ENCODE measurements at regions not wholly inside any gene's neighbourhood (a gene's known extent, or its start where the extent isn't known, plus 50 kb on each side); places are given as distances from the start of the nearest gene placed in this dataset.

DNA sequence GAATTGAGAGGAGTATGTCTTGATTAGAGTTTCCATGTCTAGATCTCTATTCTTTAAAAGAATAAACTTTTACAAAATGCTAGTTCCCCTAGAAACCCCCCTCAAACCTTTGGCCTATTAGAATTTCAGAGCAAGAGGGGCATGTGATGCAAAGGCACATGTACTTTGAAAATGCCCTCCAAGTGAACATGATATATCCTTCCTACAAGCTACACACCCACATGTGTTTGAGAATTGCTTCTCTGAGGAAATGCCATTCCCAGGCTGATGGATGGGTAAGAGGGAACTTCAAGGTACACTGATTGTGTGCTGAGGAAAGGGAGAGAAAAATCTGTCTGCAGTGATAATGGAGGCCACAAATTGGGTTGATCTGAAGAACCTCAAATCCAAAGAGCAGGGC lies 59.5 kb upstream of the PSMA1 start:
- H3K4me2 ChIP-seq (ENCODE audit: insufficient read depth, low read length, poor library complexity, severe bottlenecking) = no peak overlapping the region
- no peaks in the 10 kb centered on the region for H3K27me3 ChIP-seq (ENCODE audit: control insufficient read depth in 3 of 3, insufficient read depth in 3 of 3, low read depth in 1 of 3, low read length in 3 of 3)

DNA sequence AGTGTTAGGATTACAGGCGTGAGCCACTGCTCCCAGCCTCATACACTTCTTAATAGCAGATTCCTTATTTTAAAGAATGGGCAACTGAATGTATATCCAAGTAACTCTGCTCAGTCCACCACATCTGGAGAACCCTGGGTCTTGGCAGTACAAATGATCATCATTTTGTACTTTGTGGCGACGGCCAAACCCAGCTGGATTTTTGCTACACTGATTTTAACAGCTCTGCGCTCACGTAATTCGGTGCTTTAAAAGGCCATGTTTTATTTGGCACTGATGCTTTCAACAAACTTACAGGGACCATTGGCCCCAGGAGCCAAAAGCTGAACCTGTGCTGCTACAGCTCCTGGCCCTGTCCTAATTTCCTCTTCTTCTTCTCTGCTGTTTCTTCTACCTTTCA lies 60.8 kb upstream of the PDE3B start:
- Histone ChIP-seq H3K23ac (ENCODE audit: low read depth, low read length, poor library complexity) (no peak overlapping the region), H2BK5ac (ENCODE audit: low read length) (no peak overlapping the region), H2BK12ac (ENCODE audit: low read length) (no peak overlapping the region), H2AK5ac (ENCODE audit: low read depth, low read length) (no peak overlapping the region), H3K4ac (ENCODE audit: low read length) (no peak overlapping the region), H2BK15ac (ENCODE audit: low read length) (no peak overlapping the region), H2BK120ac (ENCODE audit: low read depth, low read length) (no peak overlapping the region), H3K4me2 (ENCODE audit: insufficient read depth, low read length, poor library complexity, severe bottlenecking) (no peak overlapping the region), H3K4me1 (ENCODE audit: control insufficient read depth in 2 of 2, insufficient read depth in 1 of 2, low read depth in 1 of 2, low read length in 2 of 2) (no peaks in the 10 kb centered on the region), H3K27ac (replicated peaks; ENCODE audit: low read length) (no peak overlapping the region), H3K27me3 (ENCODE audit: control insufficient read depth in 3 of 3, insufficient read depth in 3 of 3, low read depth in 1 of 3, low read length in 3 of 3) (no peaks in the 10 kb centered on the region), H4K91ac (ENCODE audit: low read depth, low read length, poor library complexity) (no peak overlapping the region), H3K9ac (ENCODE audit: low read depth, low read length, poor library complexity) (no peak overlapping the region), H3K18ac (ENCODE audit: low read length) (no peak overlapping the region), H2AFZ (ENCODE audit: low read length) (no peak overlapping the region), H3K9me3 (replicated peaks in 1 of 2; ENCODE audit: control insufficient read depth in 2 of 2, insufficient read depth in 1 of 2, low read depth in 1 of 2, low read length in 2 of 2) (no peaks in the 10 kb centered on the region), H3K14ac (ENCODE audit: low read length) (no peak overlapping the region), H4K8ac (ENCODE audit: low read depth, low read length) (no peak overlapping the region), H3K4me3 (ENCODE audit: low read length in 2 of 2) (no peak overlapping the region), H3K79me1 (ENCODE audit: low read depth, low read length) (no peaks in the 10 kb centered on the region), H3K36me3 (replicated peaks in 1 of 2; ENCODE audit: control insufficient read depth in 2 of 2, insufficient read depth in 2 of 2, low read length in 2 of 2) (no peaks in the 10 kb centered on the region)
- WGBS, 2 donors (ENCODE audit: extremely low coverage in 2 of 2, insufficient read length in 2 of 2, insufficient replicate concordance in 1 of 2) = no CpG with 5 or more reads among the region's 6 CpGs
- DNase-seq (ENCODE audit: low spot score) = no peak

More for the DNA sequence above, 59.5 kb upstream of the PSMA1 start:
- Histone ChIP-seq H4K8ac (ENCODE audit: low read depth, low read length) (no peak overlapping the region), H2BK5ac (ENCODE audit: low read length) (no peak overlapping the region), H3K4me1 (ENCODE audit: control insufficient read depth in 2 of 2, insufficient read depth in 1 of 2, low read depth in 1 of 2, low read length in 2 of 2) (no peaks in the 10 kb centered on the region), H3K18ac (ENCODE audit: low read length) (no peak overlapping the region), H3K4ac (ENCODE audit: low read length) (no peak overlapping the region), H3K9ac (ENCODE audit: low read depth, low read length, poor library complexity) (no peak overlapping the region), H3K79me1 (ENCODE audit: low read depth, low read length) (no peaks in the 10 kb centered on the region), H2AFZ (ENCODE audit: low read length) (no peak overlapping the region), H3K36me3 (replicated peaks in 1 of 2; ENCODE audit: control insufficient read depth in 2 of 2, insufficient read depth in 2 of 2, low read length in 2 of 2) (no peaks in the 10 kb centered on the region), H3K14ac (ENCODE audit: low read length) (no peak overlapping the region), H2BK12ac (ENCODE audit: low read length) (no peak overlapping the region), H2AK5ac (ENCODE audit: low read depth, low read length) (no peak overlapping the region), H4K91ac (ENCODE audit: low read depth, low read length, poor library complexity) (no peak overlapping the region), H3K27ac (replicated peaks; ENCODE audit: low read length) (no peak overlapping the region), H2BK15ac (ENCODE audit: low read length) (no peak overlapping the region), H3K23ac (ENCODE audit: low read depth, low read length, poor library complexity) (no peak overlapping the region), H2BK120ac (ENCODE audit: low read depth, low read length) (no peak overlapping the region), H3K4me3 (ENCODE audit: low read length in 2 of 2) (no peak overlapping the region), H3K9me3 (replicated peaks in 1 of 2; ENCODE audit: control insufficient read depth in 2 of 2, insufficient read depth in 1 of 2, low read depth in 1 of 2, low read length in 2 of 2) (no peaks in the 10 kb centered on the region)
- no peak for DNase-seq (ENCODE audit: low spot score)

DNA sequence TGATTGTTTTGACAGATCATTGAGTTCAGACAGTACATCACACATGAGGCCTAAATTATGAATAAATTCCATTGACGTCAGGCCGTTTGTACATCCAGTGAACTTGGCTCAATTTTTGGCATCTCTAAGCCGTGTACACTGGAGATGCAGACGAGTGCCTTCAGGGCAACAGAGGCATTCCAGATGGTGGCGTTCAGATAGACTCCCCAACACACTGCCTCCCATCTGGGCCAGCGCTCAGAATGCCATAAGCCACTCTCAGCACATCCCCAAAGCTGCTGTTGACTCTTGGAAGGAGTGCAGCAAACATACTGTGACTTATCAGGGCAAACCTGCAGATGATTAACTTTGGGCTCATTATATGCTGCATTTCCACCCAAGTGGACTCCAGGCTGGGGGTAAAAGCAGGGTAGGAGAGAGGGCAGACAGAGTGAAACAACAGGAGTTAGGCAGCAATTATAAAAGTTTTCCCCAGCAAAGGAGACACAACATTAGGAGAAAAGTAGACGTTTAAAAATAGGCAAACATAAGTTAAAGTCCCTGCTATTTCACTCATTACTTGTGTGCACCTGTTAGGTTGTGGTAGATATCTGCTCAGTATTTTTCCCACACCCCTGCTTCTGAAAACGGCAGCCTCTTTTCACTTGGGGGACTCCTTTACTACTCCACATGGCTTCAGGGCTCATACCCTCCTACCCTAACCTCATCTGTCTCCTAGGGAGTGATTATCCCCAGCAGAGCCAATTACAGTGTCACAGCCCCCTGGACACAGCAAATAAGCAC lies 60.2 kb upstream of the PDE3B start:
- Histone ChIP-seq H2AFZ (ENCODE audit: low read length) (no peak overlapping the region), H3K23ac (ENCODE audit: low read depth, low read length, poor library complexity) (no peak overlapping the region), H3K4me1 (ENCODE audit: control insufficient read depth in 2 of 2, insufficient read depth in 1 of 2, low read depth in 1 of 2, low read length in 2 of 2) (no peaks in the 10 kb centered on the region), H2AK5ac (ENCODE audit: low read depth, low read length) (no peak overlapping the region), H3K4ac (ENCODE audit: low read length) (no peak overlapping the region), H3K79me1 (ENCODE audit: low read depth, low read length) (no peaks in the 10 kb centered on the region), H3K4me3 (ENCODE audit: low read length in 2 of 2) (no peak overlapping the region), H3K9me3 (replicated peaks in 1 of 2; ENCODE audit: control insufficient read depth in 2 of 2, insufficient read depth in 1 of 2, low read depth in 1 of 2, low read length in 2 of 2) (no peaks in the 10 kb centered on the region), H2BK120ac (ENCODE audit: low read depth, low read length) (no peak overlapping the region), H2BK5ac (ENCODE audit: low read length) (no peak overlapping the region), H3K27me3 (ENCODE audit: control insufficient read depth in 3 of 3, insufficient read depth in 3 of 3, low read depth in 1 of 3, low read length in 3 of 3) (no peaks in the 10 kb centered on the region), H3K4me2 (ENCODE audit: insufficient read depth, low read length, poor library complexity, severe bottlenecking) (no peak overlapping the region), H3K27ac (replicated peaks; ENCODE audit: low read length) (no peak overlapping the region), H3K9ac (ENCODE audit: low read depth, low read length, poor library complexity) (no peak overlapping the region), H4K8ac (ENCODE audit: low read depth, low read length) (no peak overlapping the region), H2BK15ac (ENCODE audit: low read length) (no peak overlapping the region), H2BK12ac (ENCODE audit: low read length) (no peak overlapping the region), H3K14ac (ENCODE audit: low read length) (no peak overlapping the region), H4K91ac (ENCODE audit: low read depth, low read length, poor library complexity) (no peak overlapping the region), H3K18ac (ENCODE audit: low read length) (no peak overlapping the region), H3K36me3 (replicated peaks in 1 of 2; ENCODE audit: control insufficient read depth in 2 of 2, insufficient read depth in 2 of 2, low read length in 2 of 2) (no peaks in the 10 kb centered on the region)
- DNase-seq (ENCODE audit: low spot score) = no peak
- WGBS, 2 donors (ENCODE audit: extremely low coverage in 2 of 2, insufficient read length in 2 of 2, insufficient replicate concordance in 1 of 2) = no CpG with 5 or more reads among the region's 8 CpGs

DNA sequence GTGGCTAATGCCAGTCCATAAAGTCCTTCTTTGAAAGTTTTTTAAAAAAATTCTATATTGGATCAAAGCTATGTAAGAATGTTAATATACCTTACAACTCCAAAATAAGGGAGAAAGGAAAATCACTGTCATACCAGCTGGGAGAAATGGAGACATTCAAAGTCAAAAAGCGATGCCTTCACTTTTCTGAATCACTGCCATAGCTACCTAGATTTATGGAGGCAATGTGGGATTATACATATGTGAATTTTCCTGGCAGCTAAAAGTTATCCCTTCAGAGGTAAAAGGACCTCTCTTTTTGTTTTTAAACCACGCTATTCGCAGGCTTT lies 59.6 kb upstream of the PDE3B start:
- H3K4ac ChIP-seq (ENCODE audit: low read length) = no peak overlapping the region
- H3K4me2 ChIP-seq (ENCODE audit: insufficient read depth, low read length, poor library complexity, severe bottlenecking) = no peak overlapping the region
- no peak overlapping the region for H4K91ac ChIP-seq (ENCODE audit: low read depth, low read length, poor library complexity)
- H3K4me3 ChIP-seq (ENCODE audit: low read length in 2 of 2) = no peak overlapping the region
- H2BK15ac ChIP-seq (ENCODE audit: low read length) = no peak overlapping the region
- no peak overlapping the region for H2AFZ ChIP-seq (ENCODE audit: low read length)
- no peaks in the 10 kb centered on the region for H3K79me1 ChIP-seq (ENCODE audit: low read depth, low read length)
- H2BK12ac ChIP-seq (ENCODE audit: low read length) = no peak overlapping the region
- H3K27ac ChIP-seq (replicated peaks; ENCODE audit: low read length) = no peak overlapping the region
- H3K9ac ChIP-seq (ENCODE audit: low read depth, low read length, poor library complexity) = no peak overlapping the region
- H2BK5ac ChIP-seq (ENCODE audit: low read length) = no peak overlapping the region
- H2BK120ac ChIP-seq (ENCODE audit: low read depth, low read length) = no peak overlapping the region
- no peak overlapping the region for H3K18ac ChIP-seq (ENCODE audit: low read length)
- no peak overlapping the region for H2AK5ac ChIP-seq (ENCODE audit: low read depth, low read length)
- no peaks in the 10 kb centered on the region for H3K27me3 ChIP-seq (ENCODE audit: control insufficient read depth in 3 of 3, insufficient read depth in 3 of 3, low read depth in 1 of 3, low read length in 3 of 3)
- WGBS, 2 donors (ENCODE audit: extremely low coverage in 2 of 2, insufficient read length in 2 of 2, insufficient replicate concordance in 1 of 2) = no CpG with 5 or more reads among the region's 3 CpGs
- H3K14ac ChIP-seq (ENCODE audit: low read length) = no peak overlapping the region
- no peaks in the 10 kb centered on the region for H3K9me3 ChIP-seq (replicated peaks in 1 of 2; ENCODE audit: control insufficient read depth in 2 of 2, insufficient read depth in 1 of 2, low read depth in 1 of 2, low read length in 2 of 2)
- no peak overlapping the region for H4K8ac ChIP-seq (ENCODE audit: low read depth, low read length)
- no peaks in the 10 kb centered on the region for H3K36me3 ChIP-seq (replicated peaks in 1 of 2; ENCODE audit: control insufficient read depth in 2 of 2, insufficient read depth in 2 of 2, low read length in 2 of 2)
- no peak for DNase-seq (ENCODE audit: low spot score)
- H3K23ac ChIP-seq (ENCODE audit: low read depth, low read length, poor library complexity) = no peak overlapping the region
- H3K4me1 ChIP-seq (ENCODE audit: control insufficient read depth in 2 of 2, insufficient read depth in 1 of 2, low read depth in 1 of 2, low read length in 2 of 2) = no peaks in the 10 kb centered on the region
